Activated T-cell treated with anti-CD3 and anti-CD28 coated beads for 48 hours (primary cell): ENCODE measurements at regions not wholly inside any gene's neighbourhood (a gene's known extent, or its start where the extent isn't known, plus 50 kb on each side); places are given as distances from the start of the nearest gene placed in this dataset.

Source experiments
- DNase-seq: peaks from one replicate; pipeline ENCODE4 v3.0.0-alpha.2; 2020; ENCODE audit warnings: low read depth

DNA sequence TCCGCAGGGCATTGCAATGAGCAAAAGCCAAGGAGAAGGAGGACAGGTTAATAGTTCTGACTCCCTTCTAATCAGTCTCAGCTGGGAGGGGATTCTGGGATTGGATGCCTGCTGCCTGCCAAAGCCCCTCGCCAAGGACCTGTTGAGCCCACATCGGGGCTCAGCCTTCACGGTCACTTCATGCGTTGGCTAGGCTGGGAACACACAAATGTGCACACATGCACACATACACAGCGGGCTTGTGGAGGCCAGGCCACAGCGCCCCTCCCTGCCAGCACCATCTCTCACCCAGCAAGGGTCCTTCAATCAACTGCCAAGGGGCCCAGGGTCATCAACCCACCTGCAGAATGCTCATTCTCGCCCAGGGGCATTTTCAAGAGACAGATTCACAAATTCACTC, 113.9 kb downstream of the C5orf15 start:
- DNase-seq = no peak

DNA sequence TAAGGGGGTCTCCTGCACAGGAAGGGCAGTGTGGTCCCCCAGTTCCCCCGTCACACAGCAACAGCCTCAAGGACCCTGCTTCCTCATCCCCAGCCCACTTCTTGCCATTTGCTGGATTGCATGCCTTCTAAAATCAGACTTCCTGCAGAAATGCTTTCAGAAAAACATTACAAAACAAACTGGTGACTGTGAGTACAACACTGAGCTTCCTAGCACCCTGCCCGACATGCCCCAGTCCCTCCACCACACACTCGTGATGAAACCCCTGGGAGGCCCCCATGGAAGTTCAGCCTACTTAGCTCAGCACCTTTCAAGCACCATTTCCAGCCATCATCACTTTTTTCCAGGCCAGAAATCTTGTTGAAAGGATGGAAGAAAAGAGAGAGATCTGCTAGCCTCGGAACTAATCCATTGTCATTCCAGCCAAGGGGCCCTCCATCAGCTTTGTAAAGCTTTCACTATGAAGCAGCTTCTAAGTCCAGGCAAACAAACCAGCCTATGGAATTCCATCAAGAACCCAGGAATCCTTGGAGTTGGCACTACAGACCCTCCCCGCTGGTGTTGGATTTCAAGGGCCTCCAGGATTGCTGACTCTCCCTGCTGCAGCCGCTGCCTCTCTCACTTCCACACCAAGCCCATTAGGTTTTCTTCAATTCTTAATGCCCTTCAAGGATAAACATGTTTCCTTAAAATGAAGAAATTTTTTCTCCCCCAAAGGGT, 114.6 kb downstream of the C5orf15 start:
- no peak for DNase-seq

DNA sequence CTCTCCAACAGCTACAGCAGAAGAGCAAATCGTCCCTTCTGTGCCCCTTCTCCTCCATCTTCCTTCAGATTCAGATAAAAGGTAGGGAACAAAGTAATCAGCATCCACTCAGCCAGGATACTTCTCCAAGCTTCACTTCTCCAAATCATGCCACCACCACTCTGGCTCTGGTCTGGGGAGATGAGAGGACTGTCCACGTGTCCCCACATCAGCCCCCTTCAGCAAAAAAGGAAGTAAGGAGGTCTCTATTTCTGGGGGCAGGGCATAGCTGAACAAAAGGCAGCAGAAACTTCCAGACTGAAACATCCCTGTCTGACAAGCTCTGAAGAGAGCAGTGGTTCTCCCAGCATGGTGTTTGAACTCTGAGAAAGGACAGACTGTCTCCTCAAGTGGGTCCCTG, 116.9 kb downstream of the C5orf15 start:
- DNase-seq = no peak

DNA sequence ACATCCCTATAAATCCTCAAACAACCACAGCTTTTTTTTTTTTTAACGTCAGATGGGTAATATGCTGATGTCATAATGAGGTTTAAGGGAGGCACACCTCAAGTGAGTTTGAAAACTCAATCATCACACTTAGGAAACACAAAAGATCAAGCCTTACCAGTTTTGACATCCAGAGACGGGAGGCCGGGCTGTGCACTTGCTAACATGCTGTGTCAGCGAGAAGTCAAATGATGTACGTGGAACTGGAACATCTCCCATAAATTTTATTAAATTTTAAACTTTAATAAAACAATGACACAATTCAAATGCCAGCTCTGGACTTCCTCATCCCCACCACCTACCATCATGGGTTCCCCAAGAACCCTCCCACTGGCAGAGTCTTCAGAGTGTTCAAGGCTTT, 117.6 kb downstream of the C5orf15 start:
- no peak for DNase-seq

DNA sequence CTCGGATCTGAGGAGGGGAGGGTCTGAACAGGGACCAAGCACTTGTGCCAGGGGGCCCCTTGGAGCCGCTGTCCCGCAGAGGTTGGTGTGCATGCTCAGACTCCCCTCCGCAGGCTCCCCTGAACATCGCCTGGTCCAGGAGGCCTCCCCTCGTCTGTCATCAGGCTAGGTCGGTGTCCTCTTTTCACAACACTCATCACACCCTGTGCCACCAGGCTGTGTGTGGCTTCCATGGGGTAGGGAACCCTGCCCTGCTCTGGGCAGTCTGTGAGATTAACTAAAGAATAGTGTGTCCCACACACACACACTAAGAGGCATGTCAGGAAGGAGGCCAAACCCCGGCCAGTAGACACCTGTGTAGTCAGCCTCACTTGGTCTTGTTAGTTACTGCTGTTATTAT, 119.3 kb downstream of the C5orf15 start:
- DNase-seq = no peak

DNA sequence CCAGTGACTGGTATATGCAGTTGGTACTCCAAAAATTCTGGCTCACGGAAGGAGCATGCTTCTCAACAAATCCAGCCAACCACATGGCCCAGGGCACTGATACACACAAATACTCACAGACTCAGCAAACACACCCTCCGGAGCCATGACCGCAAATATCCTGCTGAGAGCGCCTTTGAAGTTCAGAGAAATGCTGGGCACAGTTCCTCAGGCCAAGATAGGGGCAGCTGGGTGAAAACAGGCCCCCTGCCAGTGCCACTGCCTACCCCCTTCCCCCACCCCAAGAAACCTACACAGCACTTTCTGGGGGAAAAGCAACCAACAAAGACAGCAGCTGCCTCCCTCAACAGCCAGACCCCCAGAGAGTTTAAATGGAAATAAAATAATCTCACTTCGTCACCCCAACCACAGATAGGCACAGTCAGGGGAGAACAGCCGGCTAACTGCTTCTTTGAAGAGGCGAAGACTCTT, 120.0 kb downstream of the C5orf15 start:
- no peak for DNase-seq

DNA sequence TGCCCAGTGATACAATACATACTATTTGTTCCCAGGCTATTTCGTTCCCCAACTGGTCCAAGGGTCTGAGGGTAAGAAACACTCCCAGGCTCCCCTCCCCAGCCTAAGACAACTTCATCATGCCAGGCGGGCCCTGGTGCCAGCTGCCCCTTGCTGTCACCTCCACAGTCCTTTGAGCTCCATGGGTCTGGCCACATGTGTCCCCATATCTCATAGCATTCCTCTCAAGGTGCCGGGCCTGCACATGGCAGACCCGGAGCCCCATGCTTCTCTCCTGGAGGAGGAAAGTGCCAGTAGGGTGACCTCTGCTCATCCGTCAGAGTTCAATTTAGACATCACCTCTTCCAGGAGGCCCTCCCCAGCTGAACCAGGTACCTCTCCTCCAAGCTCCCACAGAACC, 120.5 kb downstream of the C5orf15 start:
- no peak for DNase-seq

DNA sequence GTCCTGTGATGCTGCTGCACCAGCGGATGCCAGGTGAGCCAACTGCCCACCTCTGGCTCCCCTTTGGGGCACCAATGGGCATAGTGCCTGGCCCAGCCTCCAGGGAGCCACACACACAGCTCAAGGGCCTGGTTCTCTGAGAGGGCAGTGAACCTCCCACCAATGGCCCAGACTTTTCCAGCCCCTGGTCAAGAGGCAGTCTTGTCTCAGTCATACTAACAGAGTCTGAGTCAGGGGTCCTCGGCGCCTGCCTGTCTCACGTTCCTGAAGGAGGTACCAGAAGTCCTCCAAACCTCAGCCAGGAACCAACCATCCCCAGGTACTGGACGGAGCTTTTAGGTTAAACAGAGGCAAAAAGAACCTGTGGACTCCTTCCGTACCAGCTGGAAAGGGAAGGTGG, 121.1 kb downstream of the C5orf15 start:
- DNase-seq = no peak

DNA sequence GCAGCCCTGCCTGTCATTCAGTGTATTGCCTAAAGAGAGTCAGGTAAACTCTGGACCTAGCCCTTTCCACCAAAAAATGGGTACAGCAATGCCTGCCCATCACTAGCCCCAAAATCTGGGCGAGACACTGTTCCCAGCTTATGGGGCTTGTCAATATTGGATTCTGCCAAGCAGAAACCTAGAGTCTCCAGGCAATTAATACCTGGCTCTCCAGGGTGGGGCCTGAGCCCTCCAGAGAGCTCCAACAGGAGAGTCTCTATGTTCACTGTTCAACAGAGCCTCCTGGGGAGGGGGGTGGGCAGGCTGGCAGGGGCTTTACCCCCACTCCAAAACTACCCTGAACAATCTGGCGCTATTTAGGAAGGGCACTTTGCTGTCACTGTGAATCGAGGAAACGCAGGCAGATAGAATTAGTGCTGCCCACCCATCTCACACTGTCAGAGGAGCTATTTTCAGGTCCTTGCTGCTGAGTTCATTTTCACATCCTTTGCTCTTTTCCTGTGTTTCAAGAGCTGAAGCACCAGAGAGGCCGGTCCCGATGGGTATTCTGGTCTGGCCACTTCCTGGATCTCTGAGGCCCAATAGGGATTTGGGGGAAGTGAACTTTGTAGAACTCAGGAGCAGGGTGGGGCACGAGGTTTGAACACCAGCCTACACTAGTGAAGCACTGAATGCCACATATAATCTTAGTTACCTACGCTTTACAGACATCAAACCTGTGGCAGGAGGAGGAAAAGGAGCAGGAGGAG, 121.8 kb downstream of the C5orf15 start:
- no peak for DNase-seq

DNA sequence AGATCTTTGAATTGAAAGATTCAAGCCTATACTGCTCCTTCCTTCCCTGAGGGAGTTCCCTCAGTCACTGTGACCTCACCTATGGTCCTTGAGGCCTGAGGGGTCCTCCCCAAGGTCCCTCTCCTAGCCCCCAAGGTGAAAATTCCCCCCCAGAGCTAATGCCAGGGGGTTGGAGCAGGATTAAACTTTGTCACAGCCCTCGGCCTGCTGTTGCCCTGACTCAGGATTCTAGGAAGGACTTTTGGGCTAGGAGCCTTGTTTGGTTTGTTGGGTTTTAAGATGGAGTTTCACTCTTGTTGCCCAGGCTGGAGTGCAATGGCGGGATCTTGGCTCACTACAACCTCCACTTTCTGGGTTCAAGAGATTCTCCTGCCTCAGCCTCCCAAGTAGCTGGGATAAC, 123.2 kb downstream of the C5orf15 start:
- no peak for DNase-seq

DNA sequence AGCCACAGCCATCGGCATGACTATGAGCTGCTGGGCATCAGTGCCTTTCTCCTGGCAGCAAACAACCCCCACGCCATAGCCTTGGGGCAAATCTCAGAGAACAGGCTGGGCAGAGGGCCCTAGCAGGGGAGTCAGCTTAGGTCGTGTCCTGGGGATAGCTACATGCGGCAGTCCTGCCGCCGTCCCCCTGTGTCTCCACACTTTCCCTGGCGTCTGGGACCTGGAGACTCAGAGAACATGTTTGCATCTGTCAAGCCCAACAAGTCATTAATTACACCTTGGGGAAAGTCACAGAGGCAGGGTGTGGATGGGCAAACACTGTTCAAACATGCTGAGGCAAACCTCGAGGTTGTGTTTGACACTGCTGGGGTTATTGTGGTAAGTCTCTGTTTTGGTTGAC, 123.6 kb downstream of the C5orf15 start:
- no peak for DNase-seq

DNA sequence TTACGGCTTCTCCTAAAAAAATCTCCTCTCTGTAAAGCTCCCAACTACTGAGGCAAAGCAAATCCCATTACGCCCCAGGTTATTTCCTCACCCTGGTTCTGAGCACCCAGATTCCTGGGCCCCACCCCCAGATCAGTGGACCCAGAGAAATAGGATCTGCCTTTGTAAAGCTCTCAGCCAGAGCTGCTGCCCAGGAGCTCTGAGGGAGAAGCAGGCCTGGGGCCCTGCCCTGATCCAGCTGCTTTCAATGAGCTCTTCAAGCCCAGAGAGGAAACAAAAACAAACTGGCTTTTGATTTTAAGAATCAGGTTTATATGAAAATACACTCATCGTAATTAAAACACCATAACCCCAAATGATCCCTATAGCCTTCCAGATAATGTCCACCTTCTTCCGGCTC, 124.5 kb downstream of the C5orf15 start:
- no peak for DNase-seq

DNA sequence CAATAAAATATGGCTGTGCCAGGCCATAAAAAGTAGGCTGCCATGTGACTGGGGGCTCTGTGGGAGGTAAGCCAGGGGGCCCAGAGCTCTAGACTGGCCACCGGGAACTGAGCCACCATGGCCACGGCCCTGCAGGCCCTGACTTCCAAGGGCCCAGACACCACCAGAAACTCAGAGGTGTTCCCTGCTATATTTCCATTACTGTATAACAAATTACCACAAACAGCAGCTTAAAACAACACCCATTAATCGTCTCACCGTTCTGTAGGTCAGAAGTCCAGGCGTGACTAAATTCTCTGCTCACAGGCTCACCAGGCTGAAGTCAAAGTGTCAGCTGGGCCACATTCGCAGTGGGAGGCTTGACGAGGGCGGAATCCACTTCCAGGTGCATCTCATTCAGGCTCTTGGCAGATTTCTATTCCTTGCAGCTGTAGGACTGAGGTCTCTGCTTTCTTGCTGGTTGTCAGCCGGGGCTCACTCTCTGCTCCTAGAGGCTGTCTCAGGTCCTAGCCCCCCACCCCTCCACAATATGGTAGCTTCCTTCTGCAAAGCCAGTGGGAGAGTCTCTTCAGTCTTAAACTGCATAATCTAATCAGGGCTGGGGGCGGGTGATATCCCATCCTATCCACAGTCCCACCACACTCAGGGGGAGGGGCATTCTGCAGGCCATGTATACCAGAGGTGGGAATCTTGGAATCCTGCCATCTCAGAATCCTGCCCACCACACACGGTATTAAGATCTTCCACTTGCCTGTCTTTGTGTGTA, 125.4 kb downstream of the C5orf15 start:
- no peak for DNase-seq

DNA sequence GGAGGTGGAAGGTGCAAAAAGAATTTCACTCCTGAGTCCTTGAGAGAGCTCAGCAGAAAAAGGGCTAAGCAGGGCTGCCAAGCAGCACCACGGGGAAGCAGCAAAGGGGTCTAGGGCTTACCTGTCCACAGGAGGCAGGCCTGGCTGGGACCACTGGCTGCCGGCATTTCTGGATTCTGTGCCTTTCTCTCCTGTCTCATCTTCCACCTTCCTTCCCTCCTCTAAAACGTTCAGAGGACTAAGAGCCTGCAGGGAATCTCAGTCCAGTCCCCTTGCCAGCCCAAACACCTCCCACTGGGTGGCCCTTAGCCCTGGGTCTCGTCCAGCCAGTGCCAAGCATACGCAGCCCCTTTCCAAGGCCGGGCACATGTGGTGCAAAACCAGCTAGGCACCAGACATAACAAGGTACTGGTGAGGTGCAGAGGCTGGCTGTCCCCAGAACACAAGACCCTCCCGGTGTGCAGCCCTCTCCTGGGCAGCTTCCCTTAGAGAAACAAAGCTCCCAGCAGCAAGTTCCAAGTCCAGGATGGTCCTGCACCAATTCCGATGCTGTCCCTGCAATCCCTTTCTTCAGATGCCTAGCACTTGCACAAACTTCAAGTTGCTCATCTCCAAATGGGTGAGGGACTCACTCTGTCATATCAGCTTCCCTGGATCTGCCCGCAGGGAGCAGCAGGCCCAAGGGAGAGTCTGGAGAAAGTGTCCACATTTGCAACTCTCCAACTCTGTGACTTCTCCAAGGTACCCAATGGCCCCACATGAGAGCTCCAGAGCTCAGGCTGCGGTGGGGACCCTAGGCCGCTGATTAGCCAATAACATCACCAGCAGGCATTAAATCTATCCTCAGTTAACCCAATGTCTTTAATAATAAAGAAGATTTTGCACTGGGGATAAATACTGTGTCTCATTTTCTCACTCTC, 126.3 kb downstream of the C5orf15 start:
- no peak for DNase-seq

DNA sequence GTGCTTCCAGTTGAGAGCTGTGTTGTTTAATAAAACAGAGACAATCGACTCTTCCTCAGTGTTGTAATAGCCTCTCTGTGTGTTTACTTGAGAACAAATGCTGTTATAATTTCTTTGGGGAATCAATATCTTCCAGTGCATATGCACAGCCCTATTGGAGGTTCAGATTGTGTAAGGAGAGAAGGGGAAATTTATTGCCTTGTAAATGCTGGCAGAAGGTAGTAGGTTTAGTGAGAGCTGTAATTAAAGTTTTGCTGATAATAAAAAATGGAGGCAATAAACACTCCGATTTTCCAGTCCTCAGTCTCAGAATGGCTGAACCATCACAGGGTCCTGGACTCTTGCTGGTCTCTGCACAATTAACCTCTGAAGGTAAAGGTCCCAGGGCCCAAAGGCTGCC, 128.3 kb downstream of the C5orf15 start:
- DNase-seq = no peak

DNA sequence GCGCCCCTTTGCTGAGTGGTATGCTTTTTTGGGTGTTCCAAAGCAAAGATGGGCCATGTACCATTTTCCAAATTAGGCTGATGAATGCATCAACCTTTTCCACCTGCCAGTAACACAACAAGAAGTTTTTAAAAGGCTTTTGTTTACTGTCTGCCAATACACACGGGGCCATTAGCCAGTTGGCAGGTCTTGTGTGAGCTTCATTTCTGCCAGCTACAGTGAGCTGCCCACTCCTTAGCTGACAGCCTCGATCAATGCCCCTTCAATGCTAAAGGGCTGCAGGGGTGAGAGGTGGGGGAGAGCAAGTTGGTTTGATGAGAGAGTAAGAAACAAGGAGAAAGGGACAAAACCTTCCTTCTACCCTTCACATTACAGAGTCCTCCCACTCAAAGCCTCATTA, 128.7 kb downstream of the C5orf15 start:
- DNase-seq = no peak

DNA sequence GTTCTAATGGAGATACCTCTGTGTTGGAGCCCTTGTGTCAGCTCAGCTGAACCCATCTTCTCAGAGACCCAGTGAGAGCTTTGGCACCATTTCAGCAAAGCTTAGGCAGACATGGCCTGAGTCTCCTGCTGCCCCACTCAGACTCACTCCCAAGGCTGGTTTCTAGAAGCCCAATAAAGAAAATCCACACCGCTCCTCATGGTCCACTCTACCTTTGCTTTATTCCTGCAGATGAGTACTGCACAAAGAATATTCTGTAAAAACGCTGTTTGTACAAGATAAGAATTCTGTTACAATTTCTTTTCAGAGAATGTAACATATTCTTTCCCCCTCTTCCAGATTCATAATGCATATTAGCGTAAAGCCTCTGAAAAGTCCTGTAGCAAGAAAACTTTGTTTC, 129.3 kb downstream of the C5orf15 start:
- DNase-seq = no peak

DNA sequence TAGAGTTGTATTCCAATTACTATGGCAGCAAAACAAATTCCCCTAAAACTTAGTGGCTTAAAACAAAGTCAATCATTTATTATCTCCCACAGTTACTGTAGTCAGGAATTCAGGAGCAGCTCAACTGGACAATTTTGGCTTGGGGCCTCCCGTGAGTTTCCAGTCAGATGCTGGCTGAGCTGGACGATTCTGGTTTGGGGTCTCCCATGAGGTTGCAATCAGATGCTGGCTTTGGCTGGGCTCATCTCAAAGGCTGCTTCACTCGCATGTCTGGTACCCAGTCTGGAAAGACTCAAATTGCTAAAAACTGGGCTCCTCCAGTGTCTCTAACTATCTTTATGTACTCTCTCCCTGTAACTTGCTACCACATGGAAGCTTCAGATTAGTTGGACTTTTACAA, 130.1 kb downstream of the C5orf15 start:
- no peak for DNase-seq

DNA sequence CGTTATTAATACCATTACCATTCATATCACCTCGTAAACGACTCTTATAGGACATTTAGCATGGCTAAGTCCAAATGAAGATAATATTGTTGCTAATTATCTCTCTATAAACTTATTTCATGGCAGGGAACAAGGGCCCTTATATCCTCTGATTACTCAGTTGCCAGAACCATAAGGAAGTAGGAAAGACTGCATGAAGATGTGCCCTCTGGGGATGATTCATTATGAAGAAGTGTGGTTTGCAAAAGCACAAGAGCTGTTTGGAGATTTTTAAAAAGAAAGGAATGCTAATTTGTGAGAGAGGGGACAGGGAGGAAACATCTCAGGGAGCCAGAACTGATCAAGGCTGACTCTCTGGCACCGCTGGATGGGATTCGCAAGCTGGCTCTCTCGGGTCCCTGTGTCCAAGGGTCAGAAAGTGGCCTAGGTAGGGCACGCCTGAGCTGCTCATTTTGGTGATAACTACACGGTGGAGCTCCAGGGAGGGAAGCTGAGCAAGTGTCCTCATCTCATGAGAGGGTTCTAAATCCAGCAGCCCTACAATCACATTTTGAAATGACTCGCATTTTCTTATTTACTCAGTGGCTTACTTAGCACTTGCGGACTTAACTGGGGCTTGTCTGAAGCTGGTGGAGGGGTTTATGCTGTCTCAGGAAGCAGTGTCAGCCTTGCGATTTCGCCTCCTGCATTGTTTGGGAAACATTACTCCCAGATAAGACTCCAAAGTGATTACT, 136.8 kb downstream of the C5orf15 start:
- no peak for DNase-seq

DNA sequence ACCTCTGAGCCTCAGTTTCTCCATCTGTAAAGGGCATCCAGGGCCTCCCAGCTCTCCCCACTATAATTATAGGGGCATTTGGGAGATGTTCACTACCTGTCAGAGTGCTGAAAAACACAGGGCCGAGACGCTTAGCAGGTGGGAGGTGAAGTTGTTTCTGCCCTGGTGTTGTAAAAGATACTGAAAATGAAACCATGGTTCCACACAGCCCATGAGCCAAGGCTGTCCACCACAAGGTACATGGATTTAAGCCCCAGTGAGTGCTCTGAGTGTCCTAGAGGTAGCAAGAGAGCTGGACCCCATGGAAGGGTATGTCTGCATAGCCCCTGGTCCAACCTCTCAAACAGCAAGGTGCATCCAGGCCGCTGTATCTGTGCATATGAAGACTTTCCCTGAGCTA, 137.5 kb downstream of the C5orf15 start:
- no peak for DNase-seq

DNA sequence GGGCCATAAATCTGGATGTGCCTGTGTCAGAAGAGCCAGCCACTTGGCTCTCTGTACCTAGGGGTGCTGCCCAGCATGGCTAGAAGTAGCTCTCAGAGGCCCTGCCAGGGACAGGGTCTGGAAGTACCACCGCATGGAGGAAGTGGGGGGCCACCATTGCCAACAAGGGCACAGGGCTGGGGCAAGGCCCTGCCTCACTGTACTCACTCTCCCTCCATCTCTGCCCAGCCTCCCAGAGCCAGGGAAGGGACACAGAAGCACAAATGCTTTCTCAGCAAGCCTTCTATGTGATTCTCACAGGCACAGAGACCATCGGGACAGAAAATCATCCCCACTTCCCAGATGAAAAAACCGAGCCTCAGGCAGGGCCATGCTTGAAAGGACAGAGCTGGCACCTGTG, 138.1 kb downstream of the C5orf15 start:
- no peak for DNase-seq
